Spleen (tissue), 7 donors: ENCODE measurements at regions not wholly inside any gene's neighbourhood (a gene's known extent, or its start where the extent isn't known, plus 50 kb on each side); places are given as distances from the start of the nearest gene placed in this dataset.

Experiments
- CTCF ChIP-seq, 11 experiments: fragments of 200-600 bp in 7 of 11; fragments of 450-650 bp in 4 of 11; sonication (generic) in 4 of 11; IDR thresholded peaks in 8 of 11; conservative IDR thresholded peaks in 3 of 11; 1 replicate in 7 of 11; 2 replicates in 4 of 11; pipeline versions ENCODE4 v1.4.0 to v1.8.0; 2016 to 2021; ENCODE audit warnings: antibody characterized with exemption in 11 of 11, inconsistent platforms in 4 of 11, mild to moderate bottlenecking in 1 of 11
- POLR2A ChIP-seq, 3 donors: fragments of 450-650 bp; IDR thresholded peaks; one replicate each; pipeline ENCODE4 v1.5.1; 2017; ENCODE audit warnings: antibody characterized with exemption in 3 of 3, mild to moderate bottlenecking in 1 of 3
- donor health status: DM: no; HTN: no; CAD: no; lungs with moderate emphysema.
- donor health status: DM: no; HTN: no; CAD: no.
- donor health status: DM: no; HTN: no; CAD: no.

GRCh38 chr18:47574966-47575365, 323.5 kb upstream of the SKOR2 start:
- no peak for TF ChIP-seq CTCF (IDR thresholded peaks at IDR 0.05 in 8 of 11, conservative IDR thresholded peaks at IDR 0.05 in 3 of 11)
- TF ChIP-seq POLR2A (IDR thresholded peaks at IDR 0.05), result no peak
